Mucosa of descending colon (tissue), 3 donors: ENCODE measurements at regions not wholly inside any gene's neighbourhood (a gene's known extent, or its start where the extent isn't known, plus 50 kb on each side); places are given as distances from the start of the nearest gene placed in this dataset.

Experiments
- ATAC-seq: fragments of 200-7000 bp; cut with Tn5 transposase; one replicate; pipeline ENCODE4 v1.9.1; 2020; ENCODE audit warnings: mild to moderate bottlenecking, moderate library complexity
- DNase-seq, 3 donors: peaks; one replicate each; pipeline ENCODE4 v3.0.0-alpha.2; 2020
- H3K36me3 ChIP-seq: fragments of 200-600 bp; one replicate; pipeline ENCODE4 v1.8.0; 2021; ENCODE audit warnings: low read depth, mild to moderate bottlenecking
- H3K4me1 ChIP-seq: fragments of 200-600 bp; one replicate; pipeline ENCODE4 v1.8.0; 2021; ENCODE audit warnings: low read depth, mild to moderate bottlenecking
- H3K4me3 ChIP-seq: fragments of 200-600 bp; one replicate; pipeline ENCODE4 v1.8.0; 2021; ENCODE audit warnings: mild to moderate bottlenecking
- H3K9me3 ChIP-seq: fragments of 200-600 bp; one replicate; pipeline ENCODE4 v1.8.0; 2021; ENCODE audit warnings: mild to moderate bottlenecking
- intact Hi-C, 2 donors: fragments of 100-400 bp; cut with DNase I in 1 of 2; cut with micrococcal nuclease in 1 of 2; formaldehyde crosslinking; loops; one replicate each; pipeline versions ENCODE4 v1.11.0 to v1.11.1; 2022; cut with DNase I, micrococcal nuclease
- TF ChIP-seq, protein P1 (sequence below): fragments of 200-600 bp; IDR thresholded peaks from one replicate; pipeline ENCODE4 v1.8.0; 2022; ENCODE audit warnings: antibody characterized with exemption, mild to moderate bottlenecking
- donor health status: DM: no; HTN: no; CAD: no; lungs with moderate emphysema.
- donor health status: DM: no; HTN: no; CAD: no.
- donor health status: DM: no; HTN: yes; CAD: no.

DNA sequence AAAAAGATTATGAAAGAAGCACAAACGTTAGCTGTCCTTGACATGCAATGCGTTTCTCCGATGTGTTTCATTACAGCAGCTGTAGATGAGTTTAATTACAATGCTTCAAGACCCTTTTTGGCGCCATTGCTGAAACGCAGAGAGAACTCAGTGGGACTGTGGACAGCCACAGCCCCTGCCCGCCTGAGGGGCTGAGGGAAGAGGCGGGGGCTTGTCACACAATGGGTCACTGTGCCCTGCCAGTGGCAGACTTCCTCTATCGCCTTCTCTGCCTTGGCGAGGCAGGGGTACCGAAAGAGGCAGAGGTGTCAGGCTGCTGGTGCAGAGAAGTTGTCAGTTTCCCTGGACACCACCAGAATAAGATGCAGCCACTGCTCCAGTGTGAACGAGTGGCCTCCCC lies 252.0 kb downstream of the NR2F2 start:
- Histone ChIP-seq H3K36me3 (no peaks in the 10 kb centered on the region), H3K9me3 (no peaks in the 10 kb centered on the region), H3K4me1 (no peaks in the 10 kb centered on the region), H3K4me3 (no peak overlapping the region)
- intact Hi-C loops: no loop called here
- TF ChIP-seq, protein P1, sequence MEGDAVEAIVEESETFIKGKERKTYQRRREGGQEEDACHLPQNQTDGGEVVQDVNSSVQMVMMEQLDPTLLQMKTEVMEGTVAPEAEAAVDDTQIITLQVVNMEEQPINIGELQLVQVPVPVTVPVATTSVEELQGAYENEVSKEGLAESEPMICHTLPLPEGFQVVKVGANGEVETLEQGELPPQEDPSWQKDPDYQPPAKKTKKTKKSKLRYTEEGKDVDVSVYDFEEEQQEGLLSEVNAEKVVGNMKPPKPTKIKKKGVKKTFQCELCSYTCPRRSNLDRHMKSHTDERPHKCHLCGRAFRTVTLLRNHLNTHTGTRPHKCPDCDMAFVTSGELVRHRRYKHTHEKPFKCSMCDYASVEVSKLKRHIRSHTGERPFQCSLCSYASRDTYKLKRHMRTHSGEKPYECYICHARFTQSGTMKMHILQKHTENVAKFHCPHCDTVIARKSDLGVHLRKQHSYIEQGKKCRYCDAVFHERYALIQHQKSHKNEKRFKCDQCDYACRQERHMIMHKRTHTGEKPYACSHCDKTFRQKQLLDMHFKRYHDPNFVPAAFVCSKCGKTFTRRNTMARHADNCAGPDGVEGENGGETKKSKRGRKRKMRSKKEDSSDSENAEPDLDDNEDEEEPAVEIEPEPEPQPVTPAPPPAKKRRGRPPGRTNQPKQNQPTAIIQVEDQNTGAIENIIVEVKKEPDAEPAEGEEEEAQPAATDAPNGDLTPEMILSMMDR: no peak
- DNase-seq: no peak
- no peak for ATAC-seq

DNA sequence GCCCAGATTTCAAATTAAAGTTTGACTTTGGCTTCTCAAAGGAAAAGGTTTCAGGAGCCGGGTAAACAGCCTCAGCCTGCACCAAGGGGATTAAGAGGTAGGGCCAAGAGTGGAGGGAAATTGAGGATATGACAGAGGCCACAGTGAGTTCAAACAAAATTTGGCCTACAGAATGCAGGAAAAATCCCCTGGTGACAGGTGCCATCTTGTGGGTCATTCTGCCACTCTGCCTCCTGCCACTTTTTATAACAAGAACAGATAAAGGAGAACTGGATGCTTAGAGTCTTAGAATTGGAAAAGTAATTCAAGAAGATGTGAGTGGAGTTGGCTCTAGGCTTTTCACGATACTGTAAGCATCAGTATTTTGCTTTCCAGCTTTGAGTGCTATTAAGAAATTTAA lies 253.2 kb downstream of the NR2F2 start:
- TF ChIP-seq, protein P1: no peak
- Histone ChIP-seq H3K4me1 (no peaks in the 10 kb centered on the region), H3K36me3 (no peaks in the 10 kb centered on the region), H3K9me3 (no peaks in the 10 kb centered on the region), H3K4me3 (no peak overlapping the region)
- intact Hi-C loops: no loop called here
- DNase-seq (no peak), ATAC-seq (no peak)

DNA sequence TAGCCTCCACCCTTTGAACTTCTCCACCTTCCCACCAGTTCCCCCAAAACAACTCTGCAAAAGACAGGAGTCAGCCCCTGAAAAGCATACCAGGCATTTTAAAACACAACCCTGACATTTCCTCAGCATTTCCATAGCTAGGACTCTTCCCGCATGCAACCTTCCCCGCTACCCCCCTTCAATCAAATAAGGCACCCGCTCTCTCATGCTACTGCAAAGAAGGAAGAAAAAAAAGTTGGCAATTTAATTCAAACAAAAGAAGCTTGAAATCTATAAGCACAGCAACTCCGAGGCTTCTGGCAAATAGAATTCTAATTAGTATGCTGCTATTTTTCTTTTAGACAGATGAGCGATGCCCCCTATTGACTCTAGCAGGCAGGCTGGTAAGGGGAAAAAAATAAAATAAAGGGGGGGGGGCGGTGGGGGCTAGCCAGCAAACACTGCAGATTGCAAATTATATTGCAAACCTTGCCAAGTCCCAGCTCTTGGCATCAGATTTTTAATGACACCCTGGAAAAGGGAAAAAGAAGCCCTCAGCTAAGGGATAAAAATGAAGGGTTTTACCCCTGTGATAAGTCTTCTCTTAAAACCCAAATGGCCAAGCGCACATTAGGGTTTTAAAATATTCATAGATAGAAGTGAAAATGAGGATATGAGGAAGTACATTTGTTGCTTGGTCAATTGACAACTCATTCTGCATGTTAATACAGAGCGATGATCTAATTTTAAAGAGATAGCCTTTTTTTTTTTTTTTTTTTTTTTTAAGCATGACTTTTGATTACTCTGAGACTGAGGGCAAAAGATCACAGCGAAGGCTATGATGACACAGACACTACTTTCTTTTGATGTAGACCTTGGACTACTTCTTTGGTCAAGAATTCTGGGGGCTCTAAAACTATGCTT lies 255.2 kb downstream of the NR2F2 start:
- H3K4me1 ChIP-seq: no peaks in the 10 kb centered on the region
- intact Hi-C loops: no loop called here
- ATAC-seq (no peak), DNase-seq (no peak)
- H3K4me3 ChIP-seq: no peak overlapping the region
- TF ChIP-seq, protein P1: no peak
- H3K36me3 ChIP-seq: no peaks in the 10 kb centered on the region
- H3K9me3 ChIP-seq: no peaks in the 10 kb centered on the region

DNA sequence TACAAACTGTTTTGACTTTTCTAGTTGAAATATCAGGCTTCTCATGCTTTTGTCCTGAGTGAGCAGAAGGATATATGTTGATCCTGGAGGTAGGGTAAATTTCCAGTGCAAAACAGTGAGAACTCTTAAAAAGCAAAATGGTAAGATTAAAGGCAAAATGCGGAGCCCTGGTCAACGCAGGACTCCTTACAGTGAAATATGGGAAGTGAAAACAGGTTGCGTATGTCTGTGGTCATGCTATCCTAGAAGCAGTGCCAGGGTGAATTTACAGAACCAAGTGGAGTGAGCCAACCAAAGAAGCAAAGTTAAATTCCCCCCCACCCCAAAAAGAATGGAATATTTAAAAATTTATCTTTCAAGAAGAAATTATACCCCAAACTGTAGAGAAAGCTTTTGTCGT lies 256.4 kb downstream of the NR2F2 start:
- TF ChIP-seq, protein P1: no peak
- ATAC-seq: no peak
- Histone ChIP-seq H3K9me3 (no peaks in the 10 kb centered on the region), H3K36me3 (no peaks in the 10 kb centered on the region), H3K4me1 (no peaks in the 10 kb centered on the region), H3K4me3 (no peak overlapping the region)
- intact Hi-C loops: no loop called here
- DNase-seq: no peak

DNA sequence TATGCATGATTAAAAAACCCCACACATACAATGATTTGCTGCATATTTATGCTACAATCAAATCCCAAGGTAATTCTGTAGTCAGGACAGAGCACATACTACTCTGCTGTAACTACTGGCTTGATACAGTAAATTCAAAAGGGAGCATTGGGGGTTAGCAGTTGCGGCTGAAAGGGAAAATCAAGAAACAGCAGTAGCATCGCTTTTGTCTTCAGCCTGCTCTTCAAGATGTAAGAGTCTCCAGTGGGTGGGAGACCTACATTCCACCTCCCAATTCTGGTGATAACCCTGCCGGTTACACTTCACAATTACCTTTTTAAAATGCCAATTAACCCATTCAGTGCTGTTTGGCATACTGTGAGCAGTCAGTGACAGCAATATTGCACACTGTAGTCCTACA lies 259.4 kb downstream of the NR2F2 start:
- TF ChIP-seq, protein P1: no peak
- no peaks in the 10 kb centered on the region for H3K4me1 ChIP-seq
- no peaks in the 10 kb centered on the region for H3K36me3 ChIP-seq
- DNase-seq (no peak), ATAC-seq (no peak)
- H3K9me3 ChIP-seq: no peaks in the 10 kb centered on the region
- no peak overlapping the region for H3K4me3 ChIP-seq
- intact Hi-C loops: no loop called here
